IPS-15b (cell line): ENCODE measurements at regions not wholly inside any gene's neighbourhood (a gene's known extent, or its start where the extent isn't known, plus 50 kb on each side); places are given as distances from the start of the nearest gene placed in this dataset.
"Not testable (repeated sequence)": the region's sequence is repeated elsewhere in the genome, so short reads cannot be mapped to it uniquely, and the experiment has no call there.

Experiments used
- H3K27me3 ChIP-seq: one replicate; pipeline ENCODE4 v1.6.1; 2013; ENCODE audit warnings: low read length; ENCODE audit not compliant: control insufficient read depth, insufficient read depth
- H3K36me3 ChIP-seq: one replicate; pipeline ENCODE4 v1.6.1; 2013; ENCODE audit warnings: low read length; ENCODE audit not compliant: control insufficient read depth, insufficient read depth
- H3K4me1 ChIP-seq: one replicate; pipeline ENCODE4 v1.6.1; 2013; ENCODE audit warnings: mild to moderate bottlenecking, low read length; ENCODE audit not compliant: control insufficient read depth, insufficient read depth
- H3K4me3 ChIP-seq: one replicate; pipeline ENCODE4 v1.5.1; 2013; ENCODE audit warnings: low read depth, low read length
- H3K9ac ChIP-seq: one replicate; pipeline ENCODE4 v1.6.1; 2013; ENCODE audit warnings: low read depth, mild to moderate bottlenecking, low read length
- H3K9me3 ChIP-seq: one replicate; pipeline ENCODE4 v1.6.1; 2013; ENCODE audit warnings: mild to moderate bottlenecking, low read length; ENCODE audit not compliant: control insufficient read depth, insufficient read depth

GRCh38 chr10:3382092-3382491, 209.5 kb upstream of the PITRM1 start:
- no peaks in the 10 kb centered on the region for H3K36me3 ChIP-seq
- no peak overlapping the region for H3K4me3 ChIP-seq
- H3K9ac ChIP-seq = no peak overlapping the region
- no peaks in the 10 kb centered on the region for H3K9me3 ChIP-seq
- H3K27me3 ChIP-seq = no peaks in the 10 kb centered on the region
- no peaks in the 10 kb centered on the region for H3K4me1 ChIP-seq

GRCh38 chr10:3380406-3381050, 207.9 kb upstream of the PITRM1 start:
- H3K4me1 ChIP-seq = no peaks in the 10 kb centered on the region
- H3K27me3 ChIP-seq = no peaks in the 10 kb centered on the region
- no peak overlapping the region for H3K9ac ChIP-seq
- H3K36me3 ChIP-seq = no peaks in the 10 kb centered on the region
- no peak overlapping the region for H3K4me3 ChIP-seq
- no peaks in the 10 kb centered on the region for H3K9me3 ChIP-seq

GRCh38 chr10:3376631-3377030, 204.0 kb upstream of the PITRM1 start:
- no peaks in the 10 kb centered on the region for H3K36me3 ChIP-seq
- H3K9ac ChIP-seq = no peak overlapping the region
- no peak overlapping the region for H3K4me3 ChIP-seq
- H3K27me3 ChIP-seq = no peaks in the 10 kb centered on the region
- no peaks in the 10 kb centered on the region for H3K4me1 ChIP-seq
- H3K9me3 ChIP-seq = no peaks in the 10 kb centered on the region

- no peaks in the 10 kb centered on the region for H3K27me3 ChIP-seq
- no peaks in the 10 kb centered on the region for H3K36me3 ChIP-seq
- no peaks in the 10 kb centered on the region for H3K9me3 ChIP-seq
- H3K9ac ChIP-seq = no peak overlapping the region
- no peaks in the 10 kb centered on the region for H3K4me1 ChIP-seq
- no peak overlapping the region for H3K4me3 ChIP-seq
Measured at GRCh38 chr10:3375505-3375904, 202.9 kb upstream of the PITRM1 start.

DNA sequence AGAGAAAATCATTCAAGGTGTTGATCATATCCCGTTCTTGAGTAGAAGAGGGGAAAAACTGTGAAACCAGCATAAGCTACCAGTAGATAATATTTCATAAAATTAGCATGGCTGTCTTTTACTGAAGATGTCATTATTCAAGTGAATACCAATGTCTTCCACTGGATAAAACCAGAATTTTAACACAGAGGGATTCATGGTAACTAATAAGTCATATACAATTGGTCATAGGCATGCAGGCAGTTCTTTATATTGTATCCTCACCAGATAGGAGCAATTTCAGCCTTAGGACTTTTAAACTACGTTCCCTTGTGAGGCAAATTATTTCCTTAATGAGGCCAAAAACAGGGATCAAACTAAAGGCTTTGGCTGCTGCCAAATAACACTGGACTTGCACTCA, 202.3 kb upstream of the PITRM1 start:
- Histone ChIP-seq H3K9ac (no peak overlapping the region), H3K4me3 (no peak overlapping the region), H3K9me3 (no peaks in the 10 kb centered on the region), H3K27me3 (no peaks in the 10 kb centered on the region), H3K4me1 (no peaks in the 10 kb centered on the region), H3K36me3 (no peaks in the 10 kb centered on the region)

GRCh38 chr10:3373374-3374027, 200.9 kb upstream of the PITRM1 start:
- H3K9me3 ChIP-seq, H3K4me3 ChIP-seq, H3K36me3 ChIP-seq, H3K4me1 ChIP-seq, H3K27me3 ChIP-seq, H3K9ac ChIP-seq: not testable (repeated sequence)

DNA sequence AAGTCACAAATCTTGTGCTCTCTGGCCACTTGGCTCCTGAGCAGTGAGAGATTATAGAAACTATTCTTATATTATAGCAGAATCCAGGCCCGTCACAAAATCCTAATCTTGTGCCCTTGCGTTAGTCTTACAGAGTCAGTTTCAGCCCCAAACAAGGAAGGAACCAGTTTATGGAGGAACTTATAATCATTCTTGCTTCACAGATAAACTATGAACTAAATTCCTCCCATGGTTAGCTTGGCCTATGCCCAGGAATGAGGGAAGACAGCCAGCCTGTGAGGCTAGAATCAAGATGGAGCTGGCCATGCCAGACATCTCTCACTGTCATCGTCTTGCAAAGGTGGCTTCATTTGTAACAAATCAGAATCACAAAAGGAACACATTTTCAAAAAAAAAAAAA, 199.7 kb upstream of the PITRM1 start:
- H3K9ac ChIP-seq = no peak overlapping the region
- H3K36me3 ChIP-seq = no peaks in the 10 kb centered on the region
- H3K9me3 ChIP-seq = no peaks in the 10 kb centered on the region
- no peaks in the 10 kb centered on the region for H3K27me3 ChIP-seq
- H3K4me3 ChIP-seq = no peak overlapping the region
- H3K4me1 ChIP-seq = no peaks in the 10 kb centered on the region

- not testable (repeated sequence) for H3K9me3 ChIP-seq, H3K9ac ChIP-seq, H3K36me3 ChIP-seq, H3K27me3 ChIP-seq, H3K4me1 ChIP-seq, H3K4me3 ChIP-seq
Measured at GRCh38 chr10:3371624-3372023, 199.0 kb upstream of the PITRM1 start.

DNA sequence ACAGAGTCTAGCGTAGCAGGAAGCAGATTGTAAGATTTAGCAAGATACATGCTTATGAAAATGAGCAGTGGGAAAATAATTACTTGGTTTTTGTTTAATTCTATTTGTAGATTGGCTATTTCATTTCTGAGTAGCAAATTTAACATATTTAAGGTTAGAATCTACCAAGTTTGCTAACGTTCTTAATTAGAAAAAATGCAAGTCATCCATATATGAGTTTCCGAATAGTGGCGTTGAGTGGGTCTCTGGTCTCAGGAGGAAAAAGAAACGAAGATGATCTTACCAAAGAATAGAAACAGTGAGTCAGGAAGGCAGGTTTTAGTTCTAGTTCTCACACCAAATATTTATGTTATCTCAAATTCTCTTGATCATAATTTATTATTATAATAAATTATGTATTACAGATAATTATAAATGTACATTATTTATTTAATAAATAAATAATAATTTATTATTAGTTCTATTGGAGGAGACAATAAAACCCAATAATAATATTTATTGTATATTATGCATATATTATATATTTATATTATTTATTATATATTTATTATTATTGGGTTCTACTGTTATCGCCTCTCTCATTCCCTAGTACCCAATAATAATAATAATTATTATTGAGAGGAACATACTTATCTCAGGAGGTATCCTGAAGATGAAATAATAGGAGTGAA, 194.3 kb upstream of the PITRM1 start:
- no peaks in the 10 kb centered on the region for H3K4me1 ChIP-seq
- H3K36me3 ChIP-seq = no peaks in the 10 kb centered on the region
- no peak overlapping the region for H3K4me3 ChIP-seq
- no peaks in the 10 kb centered on the region for H3K27me3 ChIP-seq
- peaks cover 4% of the 10 kb centered on the region for H3K9me3 ChIP-seq
- no peak overlapping the region for H3K9ac ChIP-seq

- H3K27me3 ChIP-seq = no peaks in the 10 kb centered on the region
- H3K9ac ChIP-seq = no peak overlapping the region
- H3K4me1 ChIP-seq = no peaks in the 10 kb centered on the region
- H3K9me3 ChIP-seq = peaks cover 8% of the 10 kb centered on the region
- H3K36me3 ChIP-seq = no peaks in the 10 kb centered on the region
- no peak overlapping the region for H3K4me3 ChIP-seq
Measured at GRCh38 chr10:3366043-3366442, 193.5 kb upstream of the PITRM1 start.

DNA sequence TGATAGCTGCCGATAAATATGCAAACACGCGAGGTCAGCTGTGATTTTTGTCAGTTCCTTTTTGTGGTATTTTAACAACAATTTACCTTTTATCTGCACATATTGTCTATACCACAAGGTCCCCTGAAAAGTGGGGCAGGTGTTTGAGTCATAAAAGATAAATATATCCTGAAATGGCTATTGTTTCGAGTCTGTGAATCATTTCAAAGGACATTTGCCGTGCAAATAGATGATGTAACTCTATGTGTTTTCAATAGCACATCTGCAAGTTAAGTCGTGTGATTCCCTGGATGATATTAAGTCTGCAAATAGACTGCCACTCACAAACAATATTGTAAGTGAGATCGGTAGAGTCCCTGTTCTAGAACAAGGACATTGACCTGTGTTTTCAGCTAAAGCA, 193.0 kb upstream of the PITRM1 start:
- H3K4me1 ChIP-seq = no peaks in the 10 kb centered on the region
- peaks cover 10% of the 10 kb centered on the region for H3K9me3 ChIP-seq
- H3K36me3 ChIP-seq = no peaks in the 10 kb centered on the region
- no peaks in the 10 kb centered on the region for H3K27me3 ChIP-seq
- no peak overlapping the region for H3K9ac ChIP-seq
- H3K4me3 ChIP-seq = no peak overlapping the region
